ENCODE measurements at regions not wholly inside any gene's neighbourhood (a gene's known extent, or its start where the extent isn't known, plus 50 kb on each side); places are given as distances from the start of the nearest gene placed in this dataset.
"Not testable (repeated sequence)": the region's sequence is repeated elsewhere in the genome, so short reads cannot be mapped to it uniquely, and the experiment has no call there.

DNA sequence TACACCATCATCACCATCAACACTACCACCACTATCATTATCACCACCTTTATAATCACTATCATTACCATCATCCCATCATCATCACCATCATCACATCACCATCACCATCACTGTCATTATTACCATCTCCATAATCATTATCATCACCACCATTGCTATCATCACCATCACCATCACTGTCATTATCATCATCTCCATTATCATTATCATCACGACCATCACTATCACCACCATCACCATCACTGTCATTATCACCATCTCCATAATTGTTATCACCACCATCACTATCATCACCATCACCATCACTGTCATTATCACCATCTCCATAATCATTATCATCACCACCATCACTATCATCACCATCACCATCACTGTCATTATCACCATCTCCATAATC lies 279.6 kb upstream of the HS6ST1 start:
- not testable (repeated sequence) for DNase-seq (ENCODE audit: low spot score)

DNA sequence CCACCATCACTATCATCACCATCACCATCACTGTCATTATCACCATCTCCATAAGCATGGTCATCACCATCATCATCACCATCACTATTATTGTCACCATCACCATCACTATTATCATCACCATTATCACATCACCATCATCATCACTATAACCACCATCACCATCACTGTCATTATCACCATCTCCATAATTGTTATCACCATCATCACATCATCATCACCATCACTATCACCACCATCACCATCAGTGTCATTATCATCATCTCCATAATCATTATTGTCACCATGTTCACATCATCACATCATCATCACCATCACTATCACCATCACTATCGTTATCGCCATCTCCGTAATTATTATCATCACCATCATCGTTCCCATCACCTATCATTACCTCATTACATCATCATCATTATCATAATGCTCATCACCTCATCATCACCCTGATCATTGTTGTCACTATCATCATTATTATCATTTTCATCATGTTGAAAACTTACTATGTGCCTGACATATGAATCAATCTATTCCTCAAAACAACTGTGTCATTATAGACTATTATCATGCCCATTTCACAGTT lies 280.3 kb upstream of the HS6ST1 start:
- DNase-seq (ENCODE audit: low spot score): no peak

DNA sequence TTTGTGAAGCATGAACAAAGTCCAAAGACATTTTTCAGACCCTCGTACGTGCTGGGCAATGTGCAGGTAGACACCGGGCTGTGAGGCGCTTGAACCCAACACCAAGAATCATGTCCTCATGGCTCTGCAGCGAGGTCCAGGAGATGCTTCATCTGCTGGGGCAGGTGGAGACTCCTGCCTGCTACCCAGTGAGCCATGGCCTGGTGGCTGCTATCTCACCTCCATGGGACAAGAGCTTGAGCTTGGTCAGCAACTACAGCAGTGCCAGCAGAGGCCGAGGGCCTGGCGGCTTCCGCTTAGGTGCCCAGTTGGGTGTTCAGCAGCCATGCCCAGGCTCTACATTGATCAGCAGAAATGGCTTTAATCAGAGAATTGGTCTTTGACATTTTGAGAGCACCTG lies 281.0 kb upstream of the HS6ST1 start:
- DNase-seq (ENCODE audit: low spot score): no peak

DNA sequence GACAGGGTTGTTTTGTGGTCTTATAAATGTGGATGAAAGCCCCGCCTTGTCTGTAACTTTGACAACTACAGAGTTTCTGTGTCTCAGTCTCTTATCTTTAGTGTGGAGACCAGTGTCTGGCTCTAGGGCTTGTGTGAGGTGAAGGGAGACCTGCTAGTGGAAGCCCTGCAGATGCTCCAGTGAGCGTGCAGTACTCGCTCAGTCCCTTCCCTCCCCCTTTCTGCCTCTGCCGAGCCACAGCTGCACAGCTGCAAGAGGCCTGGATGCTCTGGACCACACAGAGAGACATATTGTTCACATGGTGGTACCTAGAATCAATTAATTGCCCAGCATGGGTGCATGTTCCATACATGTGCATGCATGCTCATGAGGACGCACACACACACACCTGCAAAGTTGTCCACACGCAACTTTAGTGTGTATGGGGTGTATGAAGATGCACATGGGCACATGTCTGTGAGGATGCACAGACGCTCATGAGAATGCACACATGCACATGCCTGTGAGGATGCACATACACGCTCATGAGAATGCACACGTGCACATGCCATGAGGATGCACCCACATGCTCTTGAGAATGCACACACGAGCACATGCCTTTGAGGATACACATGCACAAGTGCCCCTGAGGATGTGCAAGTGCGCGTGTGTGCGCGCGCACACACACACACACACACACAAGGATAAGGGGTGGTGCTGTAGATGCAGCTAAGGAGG lies 282.1 kb upstream of the HS6ST1 start:
- no peak for DNase-seq (ENCODE audit: low spot score)

DNA sequence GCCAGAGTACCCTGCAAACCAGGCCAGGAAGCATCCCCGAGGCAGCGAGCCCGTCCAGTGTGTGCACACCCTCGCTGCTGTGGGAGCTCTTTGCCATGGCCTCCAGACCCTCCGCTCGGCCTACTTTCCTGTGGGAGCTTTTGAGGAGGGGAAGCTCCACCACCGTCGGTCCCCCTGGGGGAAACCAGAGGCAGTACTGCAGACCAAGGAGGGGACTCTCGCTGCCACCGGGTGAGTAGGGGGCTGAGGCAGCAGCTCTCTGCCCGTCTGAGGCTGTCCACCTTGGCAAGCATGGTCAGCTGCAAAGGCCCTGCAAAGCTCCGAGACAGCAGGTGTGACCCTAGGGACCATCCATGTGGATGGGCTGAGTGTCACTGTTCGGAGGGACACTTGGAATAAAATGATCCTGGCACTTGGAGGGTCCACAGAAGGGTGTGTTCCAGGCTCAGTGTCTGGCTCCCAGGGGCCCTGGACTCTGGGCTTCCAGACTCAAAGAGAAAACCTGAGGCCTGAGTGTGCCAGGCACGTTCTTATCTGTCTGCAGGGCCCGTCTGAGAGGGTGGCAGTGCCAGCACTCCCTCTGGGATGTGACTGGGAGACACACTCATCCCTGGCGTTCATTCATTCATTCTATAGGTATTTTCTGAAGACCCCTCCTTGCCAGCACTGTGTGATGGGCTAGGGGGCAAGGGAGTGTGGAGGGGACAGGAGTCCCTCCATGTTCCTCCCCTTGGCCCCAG lies 282.8 kb upstream of the HS6ST1 start:
- no peak for DNase-seq (ENCODE audit: low spot score)

DNA sequence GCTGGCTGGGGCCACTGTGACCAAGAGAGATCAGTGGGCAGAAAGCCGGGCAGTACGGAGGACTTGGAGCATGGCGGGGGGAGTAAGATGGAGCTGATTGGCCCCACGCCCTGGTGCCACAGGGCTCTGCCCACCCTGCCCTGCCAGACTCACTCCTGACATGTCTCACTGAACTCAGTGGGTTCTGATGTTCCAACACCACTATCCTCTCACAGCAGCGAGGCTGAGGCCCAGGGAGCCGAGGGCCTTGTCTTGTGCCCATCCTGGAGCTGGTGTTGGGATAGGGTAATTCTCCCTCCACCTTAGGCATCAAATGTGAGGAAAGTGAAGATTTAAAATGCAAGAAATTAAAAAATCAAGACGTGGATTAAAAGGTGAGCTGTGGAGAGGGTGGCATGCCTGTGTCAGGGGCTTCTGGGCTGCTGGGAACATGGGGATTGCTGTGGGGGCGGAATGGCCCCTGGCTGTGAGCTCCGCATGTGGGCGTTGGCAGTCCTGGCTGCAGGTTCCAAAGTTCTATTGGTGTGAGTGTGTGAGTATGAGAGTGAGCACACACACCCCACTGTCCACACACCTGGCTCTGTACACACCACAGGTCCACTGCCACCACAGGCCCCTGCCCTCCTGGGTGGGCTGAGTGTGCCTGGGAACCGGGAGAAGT lies 283.5 kb upstream of the HS6ST1 start:
- no peak for DNase-seq (ENCODE audit: low spot score)

DNA sequence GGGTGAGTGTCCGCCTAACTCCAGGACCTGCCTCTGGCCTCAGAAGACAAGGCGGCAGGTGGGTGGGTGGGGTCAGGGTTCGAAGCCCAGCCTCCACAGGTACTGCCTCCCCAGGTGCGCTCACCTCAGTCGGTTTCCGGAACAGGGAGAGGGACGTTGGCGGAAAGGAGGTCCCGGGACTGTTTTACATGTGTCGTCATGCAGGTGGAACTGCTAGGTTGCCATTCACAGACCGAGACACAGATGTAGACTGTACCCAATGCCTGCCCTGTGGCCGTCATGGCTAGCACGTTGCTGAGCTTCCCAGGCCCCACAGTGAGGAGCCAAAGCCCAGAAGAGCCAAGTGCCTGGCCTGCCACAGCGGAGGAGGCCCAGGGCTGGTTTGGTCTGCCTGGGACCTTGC lies 284.0 kb upstream of the HS6ST1 start:
- DNase-seq (ENCODE audit: low spot score): no peak

DNA sequence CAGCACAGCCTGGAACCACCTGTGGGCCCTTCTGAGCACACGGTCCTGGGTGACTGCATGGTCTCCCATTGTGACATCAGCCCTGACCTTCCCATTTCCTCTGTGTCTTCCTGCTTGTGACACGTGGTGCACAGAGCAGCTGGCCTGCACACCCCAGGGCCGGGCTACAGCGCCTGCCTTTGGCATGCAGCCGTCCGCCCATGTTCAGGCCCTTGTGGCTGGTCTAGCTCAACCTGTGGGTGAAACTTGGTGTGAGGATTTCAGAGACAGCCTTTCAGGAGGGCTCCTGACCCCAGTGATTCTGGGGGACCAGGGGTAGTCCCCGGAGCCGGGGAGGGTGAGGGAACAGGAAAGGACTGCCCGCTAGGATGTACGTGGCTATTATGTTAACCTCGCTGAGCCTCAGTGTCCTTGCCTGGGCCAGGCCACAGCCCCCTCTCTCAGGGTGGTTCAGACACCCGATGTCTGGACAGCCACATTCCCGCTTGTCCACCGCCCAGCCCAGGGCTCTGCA lies 284.8 kb upstream of the HS6ST1 start:
- no peak for DNase-seq (ENCODE audit: low spot score)

DNA sequence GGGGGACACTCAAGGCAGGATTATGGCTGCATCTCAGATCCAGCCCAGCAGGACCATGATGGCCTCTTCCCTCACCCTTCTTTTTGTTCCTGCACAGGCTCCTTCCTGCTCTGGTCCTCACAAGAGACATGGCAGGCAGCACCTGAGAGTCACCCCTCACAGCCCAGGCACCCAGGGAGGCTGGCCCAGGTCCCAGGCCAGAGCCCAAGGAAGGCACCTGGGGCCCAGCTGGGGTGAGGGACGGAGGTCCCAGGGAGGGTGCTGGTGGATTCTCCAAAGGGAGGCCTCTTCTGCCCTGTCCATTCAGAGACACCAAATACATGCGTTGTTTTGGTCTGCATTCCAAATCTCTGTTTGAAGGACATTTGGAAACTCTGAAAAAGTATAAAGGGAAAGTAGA lies 285.4 kb upstream of the HS6ST1 start:
- DNase-seq (ENCODE audit: low spot score): no peak

DNA sequence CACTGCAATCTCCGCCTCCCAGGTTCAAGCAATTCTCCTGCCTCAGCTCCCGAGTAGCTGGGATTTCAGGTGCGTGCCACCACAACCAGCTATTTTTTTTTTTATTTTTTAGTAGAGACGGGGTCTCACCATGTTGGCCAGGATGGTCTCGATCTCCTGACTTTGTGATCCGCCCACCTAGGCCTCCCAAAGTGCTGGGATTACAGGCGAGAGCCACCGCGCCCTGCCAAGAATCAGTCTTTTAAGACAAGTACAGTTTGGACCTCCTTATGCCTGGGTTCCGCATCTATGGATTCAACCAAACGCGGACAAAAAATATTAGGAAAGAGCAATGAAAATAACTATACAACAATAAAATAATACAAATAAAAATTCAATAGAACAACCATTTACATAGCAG lies 285.9 kb upstream of the HS6ST1 start:
- not testable (repeated sequence) for DNase-seq (ENCODE audit: low spot score)

DNA sequence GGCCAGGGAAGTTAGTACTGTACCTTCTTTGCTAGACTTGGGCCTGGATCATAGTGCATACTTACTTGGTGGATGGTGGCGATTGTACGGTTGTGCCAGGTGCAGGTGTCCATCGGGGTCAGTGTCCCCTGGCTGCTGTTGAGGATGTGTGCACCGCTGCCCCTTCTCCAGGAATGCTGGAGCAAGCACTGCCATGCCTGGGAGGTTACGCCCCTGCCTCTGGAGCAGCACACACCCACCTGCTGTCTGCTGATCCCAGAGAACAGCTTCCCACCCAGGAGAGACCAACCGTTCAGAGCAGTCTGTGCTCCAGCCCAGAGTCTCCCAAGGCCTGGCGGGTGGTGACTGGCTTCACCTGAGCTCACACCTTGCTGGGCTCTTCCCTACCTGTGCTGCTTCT lies 286.8 kb upstream of the HS6ST1 start:
- no peak for DNase-seq (ENCODE audit: low spot score)

DNA sequence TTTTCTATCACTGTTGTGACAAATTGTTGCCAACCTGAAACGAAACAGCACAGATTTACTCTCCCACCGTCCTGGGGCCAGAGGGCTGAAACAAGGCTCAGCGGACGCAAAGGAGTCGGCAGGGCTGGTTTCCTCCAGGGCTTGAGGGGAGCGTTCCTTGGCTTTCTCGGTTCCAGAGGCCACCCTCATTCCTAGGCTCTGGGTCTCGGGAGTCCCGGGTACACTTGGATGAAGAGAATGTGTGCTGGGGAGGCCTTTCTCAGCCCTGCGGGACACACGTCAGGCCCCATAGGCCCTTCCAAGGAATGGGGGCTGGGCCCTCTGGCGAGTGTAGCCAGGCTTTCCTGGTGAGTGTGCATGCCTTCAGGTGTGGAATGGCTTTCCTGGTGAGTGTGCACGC lies 287.3 kb upstream of the HS6ST1 start:
- DNase-seq (ENCODE audit: low spot score): no peak

DNA sequence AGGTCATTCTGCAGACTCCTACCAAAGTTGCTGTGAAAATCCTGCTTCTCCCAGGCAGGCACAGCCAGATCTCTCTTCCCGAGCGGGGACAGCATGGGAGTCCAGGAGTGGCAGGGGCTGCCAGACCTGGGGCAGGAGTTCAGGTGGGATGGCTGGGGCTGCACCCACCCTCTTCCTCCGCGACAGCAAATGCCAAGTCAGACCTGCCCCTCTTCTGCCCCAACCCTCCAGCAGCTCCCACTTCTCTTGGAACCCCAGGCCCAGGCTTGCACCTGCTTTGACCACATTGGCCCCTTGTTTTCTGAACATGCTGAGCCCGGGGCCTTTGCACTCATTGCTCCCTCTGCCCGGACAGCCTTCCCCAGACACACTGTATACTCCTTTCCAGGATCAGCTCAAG lies 288.2 kb upstream of the HS6ST1 start:
- DNase-seq (ENCODE audit: low spot score): no peak

DNA sequence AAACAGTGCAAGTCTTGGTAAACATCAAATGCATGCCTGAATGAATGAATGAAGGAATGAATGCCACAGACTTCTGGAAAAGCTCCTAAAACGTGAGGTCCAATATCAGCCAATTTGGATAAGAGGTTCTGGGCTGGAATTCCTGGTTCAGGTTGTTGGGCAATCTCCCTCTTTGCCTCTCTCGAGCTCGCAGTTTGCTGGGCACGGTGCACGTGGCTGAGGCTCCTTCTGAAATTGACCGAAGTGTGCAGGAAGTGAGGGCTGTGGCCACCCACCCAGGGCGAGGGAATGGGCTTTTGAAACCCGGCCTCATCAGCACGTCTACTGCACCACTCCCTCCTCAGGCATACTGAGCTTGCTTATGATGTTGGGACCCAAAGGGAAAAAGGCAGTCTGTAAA lies 288.8 kb upstream of the HS6ST1 start:
- DNase-seq (ENCODE audit: low spot score): no peak

DNA sequence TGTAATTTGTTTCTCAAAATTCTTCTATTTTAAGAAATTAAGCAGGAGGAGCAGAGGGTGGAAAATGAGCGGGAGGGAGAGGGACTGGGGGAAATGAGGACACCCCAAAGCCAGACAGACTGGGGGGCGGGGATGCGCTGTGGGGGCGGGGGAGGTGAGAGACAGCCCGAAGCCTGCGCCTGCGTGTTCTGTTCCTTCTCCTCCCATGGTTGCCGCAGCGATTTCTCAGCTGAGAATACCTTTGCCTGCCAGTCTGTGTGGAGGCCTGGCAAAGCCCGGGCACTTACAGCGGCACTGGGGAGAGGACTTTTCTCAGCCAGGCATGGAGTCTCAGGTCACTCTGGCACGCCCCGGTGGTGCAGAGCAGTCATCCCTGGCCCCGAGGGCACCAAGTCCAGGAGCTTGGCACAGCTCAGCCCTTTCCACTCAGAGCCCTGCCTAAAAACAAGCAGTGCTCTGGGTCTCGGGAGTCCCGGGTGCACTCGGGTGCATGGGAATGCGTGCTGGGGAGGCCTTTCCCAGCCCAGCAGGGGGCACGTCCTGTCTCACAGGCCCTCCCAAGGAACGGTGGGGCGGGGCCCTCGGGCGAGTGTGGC lies 289.3 kb upstream of the HS6ST1 start:
- DNase-seq (ENCODE audit: low spot score): no peak

DNA sequence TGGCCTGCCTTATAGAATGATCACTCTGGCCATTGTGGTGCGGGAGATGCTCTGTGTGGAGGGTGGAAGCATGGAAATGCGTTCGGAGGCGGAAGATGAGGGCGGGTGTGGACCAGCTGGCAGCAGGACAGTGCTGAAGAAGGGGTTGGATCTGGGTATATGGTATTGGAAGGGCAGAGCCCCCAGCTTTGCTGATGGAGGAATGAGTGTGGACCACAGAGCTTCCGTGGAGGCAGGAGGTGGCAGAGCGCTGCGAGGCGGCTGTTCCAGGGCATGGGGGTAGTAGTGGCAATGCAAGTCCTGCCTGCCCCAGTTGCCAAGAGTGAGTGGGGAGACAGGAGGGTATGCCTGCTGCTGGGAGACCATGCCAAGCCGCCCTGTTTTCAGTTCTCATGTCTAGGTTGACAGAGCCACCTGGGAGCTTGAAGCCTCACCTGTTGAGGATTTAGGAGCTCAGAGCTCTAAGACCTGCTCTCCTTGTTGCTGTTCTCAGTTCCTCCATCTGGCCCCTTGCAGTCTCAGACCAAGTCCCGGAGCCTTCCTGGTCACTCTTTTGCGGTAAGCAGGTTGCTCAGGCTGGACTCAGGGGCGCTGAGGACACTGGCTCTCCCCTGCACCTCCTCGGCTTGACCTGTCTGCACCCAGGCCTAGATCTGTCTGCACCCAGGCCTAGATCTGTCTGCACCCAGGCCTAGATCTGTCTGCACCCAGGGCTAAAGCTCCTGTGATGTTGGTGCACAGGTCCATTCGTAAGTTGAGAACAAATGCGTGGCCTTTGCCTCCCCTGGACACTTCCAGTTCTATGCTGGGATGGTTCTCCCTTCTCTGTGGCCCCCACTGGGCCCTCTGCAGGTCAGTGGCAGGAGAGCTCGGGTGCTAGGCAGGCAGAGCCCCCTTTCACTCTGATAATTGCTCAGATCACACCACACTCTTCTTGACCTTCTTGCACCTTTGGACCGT lies 290.5 kb upstream of the HS6ST1 start:
- no peak for DNase-seq (ENCODE audit: low spot score)

DNA sequence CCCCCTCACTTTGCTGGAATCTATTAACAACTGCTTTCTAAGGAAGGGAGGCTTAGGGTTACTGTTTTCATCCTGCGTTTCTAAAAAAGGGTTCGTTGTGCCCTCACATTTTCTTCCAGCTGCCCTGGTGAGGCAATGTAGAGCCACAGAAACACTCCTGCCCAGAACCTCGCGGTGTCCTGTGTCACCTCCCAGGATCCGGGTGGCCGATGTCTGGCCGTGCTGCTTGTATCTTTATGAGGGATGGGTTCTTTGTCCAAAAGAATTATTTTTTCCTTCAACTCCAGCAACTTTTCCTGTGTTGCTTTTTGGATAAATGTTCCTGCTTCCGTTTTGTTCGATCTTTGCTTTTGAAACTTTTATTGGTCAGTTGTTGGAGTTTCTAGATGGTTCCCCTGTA lies 291.8 kb upstream of the HS6ST1 start:
- no peak for DNase-seq (ENCODE audit: low spot score)

DNA sequence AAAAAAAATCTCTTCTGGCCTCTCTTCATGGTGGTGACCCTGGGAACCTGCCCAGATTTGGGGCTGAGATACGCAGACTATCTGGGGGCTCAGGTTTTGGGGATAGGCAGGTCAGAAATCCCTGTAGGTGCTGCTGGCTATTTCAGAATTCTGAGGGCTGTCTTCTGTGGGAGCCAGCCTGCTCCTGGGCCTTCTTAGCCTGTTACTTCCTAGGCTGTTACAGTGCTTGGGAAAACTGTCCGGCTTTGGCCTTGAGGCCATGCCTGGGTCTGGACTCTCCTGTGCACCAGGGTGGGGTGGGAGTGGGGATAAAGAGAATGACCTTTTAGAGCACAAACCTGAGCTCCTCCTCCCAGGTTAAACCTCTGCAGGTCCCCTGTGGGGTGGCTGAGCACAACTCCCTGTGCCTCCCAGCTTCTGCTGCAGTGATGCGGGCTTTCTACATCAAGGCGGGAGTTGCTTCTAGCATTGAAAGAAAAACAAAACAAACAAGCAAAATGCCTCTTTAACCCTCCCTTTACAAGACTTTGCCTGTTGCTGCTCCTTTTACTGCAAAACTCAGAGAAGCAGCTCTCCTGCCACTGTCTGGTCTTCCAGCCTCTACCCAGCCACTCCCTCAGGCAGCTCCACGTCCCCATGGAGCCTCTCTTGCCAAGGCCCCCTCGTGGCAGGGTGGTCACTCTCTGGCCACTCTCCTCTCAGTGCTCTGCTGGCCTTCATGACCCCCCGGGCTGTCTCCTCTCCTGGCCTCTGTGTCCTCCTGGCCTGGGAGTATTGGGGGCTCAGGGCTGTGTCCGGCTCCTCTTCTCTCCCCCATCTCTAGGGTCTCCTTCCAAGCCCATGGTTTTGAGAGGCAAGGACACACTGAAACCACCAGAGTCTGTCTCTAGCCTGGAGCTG lies 293.0 kb upstream of the HS6ST1 start:
- DNase-seq (ENCODE audit: low spot score): no peak

DNA sequence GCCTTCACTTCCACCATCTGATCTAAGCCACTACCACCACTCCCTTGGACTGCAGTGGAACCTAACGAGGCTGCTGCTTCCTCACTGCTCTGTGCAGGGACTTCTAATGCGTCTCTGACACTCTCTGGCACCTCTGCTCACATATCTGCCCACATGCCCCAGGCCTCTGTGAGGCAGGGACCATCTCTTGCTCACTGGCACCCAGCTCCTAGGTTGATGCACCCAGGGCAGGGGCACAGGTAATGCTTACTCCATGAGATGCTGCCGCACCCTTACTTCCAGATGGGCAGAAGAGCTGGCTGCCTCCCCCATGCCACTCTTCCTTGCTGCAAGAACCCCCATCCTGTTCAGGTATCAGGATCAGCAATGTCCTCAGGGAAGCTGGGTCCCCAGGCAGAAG lies 294.0 kb upstream of the HS6ST1 start:
- DNase-seq (ENCODE audit: low spot score): no peak

DNA sequence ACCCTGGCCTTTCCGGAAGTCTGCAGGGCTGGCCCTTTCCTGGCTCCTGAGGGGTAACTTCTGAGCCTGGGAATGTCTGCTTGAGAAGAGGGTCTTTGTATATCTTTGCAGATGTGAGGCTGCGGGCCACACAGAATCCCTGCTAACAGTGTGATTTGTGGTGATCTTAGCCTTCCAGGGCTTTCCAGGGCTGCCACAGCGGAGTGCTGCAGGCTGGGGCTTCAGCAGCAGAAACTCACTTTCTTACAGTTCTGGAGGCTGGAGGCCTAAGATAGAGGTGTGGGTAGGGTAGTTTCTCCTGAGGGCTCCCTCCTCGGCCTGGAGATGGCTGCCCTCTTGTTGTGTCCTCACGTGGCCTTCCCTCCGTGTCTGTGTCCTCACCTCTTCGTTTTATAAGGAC lies 294.7 kb upstream of the HS6ST1 start:
- no peak for DNase-seq (ENCODE audit: low spot score)
